GM12878 (cell line): ENCODE measurements at regions not wholly inside any gene's neighbourhood (a gene's known extent, or its start where the extent isn't known, plus 50 kb on each side); places are given as distances from the start of the nearest gene placed in this dataset.
A peak's percentile ranks its signal among the peaks of the same experiment; 100 is the strongest.
"Not testable (repeated sequence)": the region's sequence is repeated elsewhere in the genome, so short reads cannot be mapped to it uniquely, and the experiment has no call there.

Experiments
- ATAC-seq: fragments of 200-7000 bp; cut with Tn5 transposase; 3 replicates; pipeline ENCODE4 v1.9.1; 2020; ENCODE audit warnings: mild to moderate bottlenecking, moderate library complexity
- BruUV-seq: library from RNA; stranded (reverse); fragments of 400-500 nt; replicated peaks from 2 replicates; lab custom pipeline; 2021; lab: Mats Ljungman, UMichigan
- CTCF ChIA-PET: fragments of 300-600 bp; sonication (Branson Sonifier 250); formaldehyde crosslinking; extraction: SDS; loops from one replicate; lab custom pipeline; 2021; ENCODE audit warnings: inconsistent platforms; lab: Yijun Ruan, JAX
- POLR2A ChIA-PET: fragments of 350-600 bp; formaldehyde crosslinking; extraction: SDS; loops from one replicate; lab custom pipeline; 2021; ENCODE audit warnings: inconsistent platforms; lab: Charles Lee
- RAD21 ChIA-PET: fragments of 300-600 bp; sonication (Branson Sonifier 250); formaldehyde crosslinking; loops from one replicate; lab custom pipeline; 2023; ENCODE audit warnings: antibody characterized with exemption; ENCODE audit not compliant: unreplicated experiment; lab: Charles Lee
- SMC1A ChIA-PET: fragments of 300-600 bp; sonication (Branson Sonifier 250); formaldehyde crosslinking; loops from one replicate; lab custom pipeline; 2023; ENCODE audit not compliant: unreplicated experiment, uncharacterized antibody; lab: Charles Lee
- DNase-seq: peaks from one replicate; pipeline ENCODE4 v3.0.0-alpha.2; 2011; ENCODE audit warnings: low read depth, low spot score
- FAIRE-seq: peaks from 3 replicates; lab custom pipeline; 2011; peaks lifted over from hg19 to GRCh38; lab: Jason Lieb, UNC
- H2AFZ ChIP-seq: 2 replicates; pipeline ENCODE4 v1.6.0; 2011; ENCODE audit warnings: low read depth, low read length, control low read depth; ENCODE audit not compliant: control insufficient read depth
- H3K27ac ChIP-seq: 2 replicates; pipeline ENCODE4 v1.5.1; 2011; ENCODE audit warnings: control low read depth; ENCODE audit not compliant: control insufficient read depth, insufficient read depth
- H3K27me3 ChIP-seq, 2 experiments: replicated peaks in 1 of 2; 2 replicates each; pipeline versions ENCODE4 v1.6.0 to v1.6.1; 2011; ENCODE audit warnings: low read length in 1 of 2; ENCODE audit not compliant: control insufficient read depth in 2 of 2, insufficient read depth in 2 of 2
- H3K36me3 ChIP-seq, 2 experiments: 2 replicates each; pipeline ENCODE4 v1.5.1; 2011; ENCODE audit warnings: low read length in 1 of 2; ENCODE audit not compliant: control insufficient read depth in 2 of 2, insufficient read depth in 2 of 2
- H3K4me1 ChIP-seq: 2 replicates; pipeline ENCODE4 v1.6.1; 2011; ENCODE audit warnings: mild to moderate bottlenecking, low read length, moderate library complexity, mixed read lengths; ENCODE audit not compliant: control insufficient read depth, insufficient read depth
- H3K4me2 ChIP-seq: 2 replicates; pipeline ENCODE4 v1.6.0; 2011; ENCODE audit warnings: control low read depth; ENCODE audit not compliant: control insufficient read depth, insufficient read depth
- H3K4me3 ChIP-seq: fragments of 200-600 bp; sonication (generic); 2 replicates; pipeline ENCODE4 v1.5.1; 2016
- H3K79me2 ChIP-seq: 2 replicates; pipeline ENCODE4 v1.6.0; 2011; ENCODE audit warnings: low read length; ENCODE audit not compliant: control insufficient read depth, insufficient read depth
- H3K9ac ChIP-seq: 2 replicates; pipeline ENCODE4 v1.8.0; 2011; ENCODE audit warnings: low read length, control low read depth, mixed read lengths; ENCODE audit not compliant: control insufficient read depth, insufficient read depth
- H3K9me3 ChIP-seq: replicated peaks from 3 replicates; pipeline ENCODE4 v1.5.1; 2011; ENCODE audit warnings: mild to moderate bottlenecking, low read length; ENCODE audit not compliant: control insufficient read depth, insufficient read depth
- H4K20me1 ChIP-seq: 2 replicates; pipeline ENCODE4 v1.6.0; 2011; ENCODE audit not compliant: control insufficient read depth, insufficient read depth
- BCL11A ChIP-seq: IDR thresholded peaks from 2 replicates; pipeline ENCODE4 v1.6.1; 2011; ENCODE audit warnings: low read depth, low read length
- CREM ChIP-seq: IDR thresholded peaks from 2 replicates; pipeline ENCODE4 v1.6.1; 2014; ENCODE audit warnings: antibody characterized with exemption, low read depth
- NKRF ChIP-seq: fragments of 450-650 bp; conservative IDR thresholded peaks from 2 replicates; pipeline ENCODE4 v1.6.1; 2017; ENCODE audit warnings: mild to moderate bottlenecking, moderate library complexity
- RAD21 ChIP-seq: IDR thresholded peaks from 2 replicates; pipeline ENCODE4 v1.6.1; 2011; ENCODE audit warnings: mild to moderate bottlenecking, low read depth, low read length, moderate library complexity; ENCODE audit not compliant: insufficient read depth
- SMC3 ChIP-seq: IDR thresholded peaks from 2 replicates; pipeline ENCODE4 v1.6.1; 2011; ENCODE audit warnings: low read length, improper control_type of control experiment, borderline replicate concordance
- SPI1 ChIP-seq: IDR thresholded peaks from 2 replicates; pipeline ENCODE4 v1.6.1; 2011; ENCODE audit warnings: low read depth, mild to moderate bottlenecking, low read length, moderate library complexity, borderline replicate concordance; ENCODE audit not compliant: insufficient read depth
- WGBS: methylation state at CpG from one replicate; pipeline ENCODE4 v1.1.6; 2016; ENCODE audit warnings: low lambda C conversion rate; ENCODE audit not compliant: insufficient replicate concordance, insufficient coverage; ENCODE audit errors: missing lambda C conversion rate; 5-methylcytosine and 5-hydroxymethylcytosine counted together
- in situ Hi-C: fragments of 300-500 bp; cut with MboI; formaldehyde crosslinking; loops from 9 replicates; pipeline ENCODE4 v1.14.3; 2018; ENCODE audit warnings: mixed read lengths
- intact Hi-C: fragments of 100-400 bp; cut with micrococcal nuclease; formaldehyde crosslinking; loops from one replicate; pipeline ENCODE4 v1.14.2; 2022; ENCODE audit not compliant: unreplicated experiment
- TF ChIP-seq, protein P1 (sequence below), 3 experiments: IDR thresholded peaks in 2 of 3; conservative IDR thresholded peaks in 1 of 3; 2 replicates each; pipeline ENCODE4 v1.5.1; 2011; ENCODE audit warnings: low read depth in 3 of 3, low read length in 3 of 3, mild to moderate bottlenecking in 3 of 3, control low read depth in 2 of 3, moderate library complexity in 2 of 3, inconsistent platforms in 1 of 3, mixed read lengths in 1 of 3; ENCODE audit not compliant: control insufficient read depth in 2 of 3, insufficient read depth in 1 of 3; ENCODE audit errors: extremely low read depth in 1 of 3

GRCh38 chr3:181326637-181327223, 337.2 kb upstream of the DNAJC19 start:
- H3K4me2 ChIP-seq, result no peak overlapping the region
- no peak overlapping the region for H3K27ac ChIP-seq
- 9% methylated on average over 3 of the region's 3 CpGs for WGBS
- no peak overlapping the region for H3K4me3 ChIP-seq
- in situ Hi-C loops (loop anchor here (10.0 kb wide), 1 partner anchor 368 kb away; no protein-coding TSS in a partner anchor), intact Hi-C loops (loop anchor here (1.0 to 2.0 kb wide), 2 partner anchors 374 to 1356 kb away; no protein-coding TSS in a partner anchor)
- no peak overlapping the region for H3K9ac ChIP-seq
- SMC1A ChIA-PET, result interaction anchor here (0.7 to 1.9 kb wide), 5 partner anchors 19 to 1357 kb away, joined by 3 to 8 read pairs (median 4); no protein-coding TSS in a partner anchor
- peak; percentile 52 for FAIRE-seq
- CTCF ChIA-PET, result interaction anchor here (0.6 to 2.4 kb wide), 29 partner anchors 8 to 1395 kb away, joined by 3 to 14 read pairs (median 3); no protein-coding TSS in a partner anchor
- BruUV-seq, result no TSS peak
- no peak overlapping the region for H2AFZ ChIP-seq
- no peaks in the 10 kb centered on the region for H3K79me2 ChIP-seq
- RAD21 ChIA-PET, result interaction anchor here (0.7 to 1.7 kb wide), 4 partner anchors 97 to 1351 kb away, joined by 3 to 12 read pairs (median 4); no protein-coding TSS in a partner anchor
- TF ChIP-seq RAD21, result peak; percentile 72
- no peak for TF ChIP-seq BCL11A
- TF ChIP-seq SMC3, result peak; percentile 57; the same call in 1 of the 2 replicates
- TF ChIP-seq, protein P1, sequence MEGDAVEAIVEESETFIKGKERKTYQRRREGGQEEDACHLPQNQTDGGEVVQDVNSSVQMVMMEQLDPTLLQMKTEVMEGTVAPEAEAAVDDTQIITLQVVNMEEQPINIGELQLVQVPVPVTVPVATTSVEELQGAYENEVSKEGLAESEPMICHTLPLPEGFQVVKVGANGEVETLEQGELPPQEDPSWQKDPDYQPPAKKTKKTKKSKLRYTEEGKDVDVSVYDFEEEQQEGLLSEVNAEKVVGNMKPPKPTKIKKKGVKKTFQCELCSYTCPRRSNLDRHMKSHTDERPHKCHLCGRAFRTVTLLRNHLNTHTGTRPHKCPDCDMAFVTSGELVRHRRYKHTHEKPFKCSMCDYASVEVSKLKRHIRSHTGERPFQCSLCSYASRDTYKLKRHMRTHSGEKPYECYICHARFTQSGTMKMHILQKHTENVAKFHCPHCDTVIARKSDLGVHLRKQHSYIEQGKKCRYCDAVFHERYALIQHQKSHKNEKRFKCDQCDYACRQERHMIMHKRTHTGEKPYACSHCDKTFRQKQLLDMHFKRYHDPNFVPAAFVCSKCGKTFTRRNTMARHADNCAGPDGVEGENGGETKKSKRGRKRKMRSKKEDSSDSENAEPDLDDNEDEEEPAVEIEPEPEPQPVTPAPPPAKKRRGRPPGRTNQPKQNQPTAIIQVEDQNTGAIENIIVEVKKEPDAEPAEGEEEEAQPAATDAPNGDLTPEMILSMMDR (IDR thresholded peaks at IDR 0.05 in 2 of 3, conservative IDR thresholded peaks at IDR 0.05 in 1 of 3; ENCODE audit: control insufficient read depth in 2 of 3, extremely low read depth in 1 of 3, insufficient read depth in 1 of 3, low read depth in 3 of 3, low read length in 3 of 3), result peak; percentile 59 to 65 (median 64)
- TF ChIP-seq NKRF, result no peak
- TF ChIP-seq SPI1, result no peak
- no peak for TF ChIP-seq CREM
- TF ChIP-seq, all 136 proteins: peak for 3
- DNase-seq (no peak), ATAC-seq (peak; percentile 77)
- Histone ChIP-seq H3K4me1 (no peaks in the 10 kb centered on the region), H3K36me3 (no peaks in the 10 kb centered on the region), H3K27me3 (no peaks in the 10 kb centered on the region), H3K9me3 (no peaks in the 10 kb centered on the region), H4K20me1 (no peaks in the 10 kb centered on the region)
- POLR2A ChIA-PET, result no interaction called here

GRCh38 chr3:181324516-181324915, 335.0 kb upstream of the DNAJC19 start:
- H3K27me3 ChIP-seq, H4K20me1 ChIP-seq, H3K27ac ChIP-seq, H2AFZ ChIP-seq, intact Hi-C loops, H3K4me2 ChIP-seq, H3K79me2 ChIP-seq, H3K9ac ChIP-seq, BruUV-seq, H3K9me3 ChIP-seq, ATAC-seq, POLR2A ChIA-PET, FAIRE-seq, DNase-seq, H3K36me3 ChIP-seq, H3K4me3 ChIP-seq, H3K4me1 ChIP-seq: not testable (repeated sequence)
- ChIA-PET CTCF (interaction anchor here (0.6 to 1.4 kb wide), 4 partner anchors 35 to 1293 kb away, joined by 3 to 4 read pairs (median 3); no protein-coding TSS in a partner anchor), SMC1A (interaction anchor here (0.7 kb wide), 1 partner anchor 378 kb away, joined by 3 read pairs; no protein-coding TSS in a partner anchor), RAD21 (interaction anchor here (0.8 kb wide), 1 partner anchor 377 kb away, joined by 4 read pairs; no protein-coding TSS in a partner anchor)
- in situ Hi-C loops, result loop anchor here (10.0 kb wide), 1 partner anchor 370 kb away; no protein-coding TSS in a partner anchor
- WGBS, result 46% methylated on average over 5 of the region's 5 CpGs
